Right cardiac atrium (tissue), 5 donors: ENCODE measurements at regions not wholly inside any gene's neighbourhood (a gene's known extent, or its start where the extent isn't known, plus 50 kb on each side); places are given as distances from the start of the nearest gene placed in this dataset.
"Not testable (repeated sequence)": the region's sequence is repeated elsewhere in the genome, so short reads cannot be mapped to it uniquely, and the experiment has no call there.

ENCODE experiments used
- ATAC-seq, 2 donors: fragments of 200-7000 bp; cut with Tn5 transposase; one replicate each; pipeline versions ENCODE4 v1.8.0 to v1.9.1; 2020; ENCODE audit warnings: moderate library complexity in 2 of 2, mild to moderate bottlenecking in 1 of 2
- DNase-seq, 3 donors: peaks; one replicate each; pipeline ENCODE4 v3.0.0-alpha.2; 2020
- H3K27ac ChIP-seq: one replicate; pipeline ENCODE4 v1.5.1; 2013; ENCODE audit warnings: mild to moderate bottlenecking, low read length, control low read depth, moderate library complexity
- H3K27me3 ChIP-seq: one replicate; pipeline ENCODE4 v1.6.1; 2013; ENCODE audit not compliant: control insufficient read depth, insufficient read depth
- H3K4me1 ChIP-seq: one replicate; pipeline ENCODE4 v1.6.1; 2013; ENCODE audit warnings: low read length; ENCODE audit not compliant: control insufficient read depth, insufficient read depth
- H3K4me3 ChIP-seq: one replicate; pipeline ENCODE4 v1.5.1; 2013; ENCODE audit warnings: low read length, control low read depth
- H3K9me3 ChIP-seq: one replicate; pipeline ENCODE4 v1.6.1; 2013; ENCODE audit warnings: low read length; ENCODE audit not compliant: control insufficient read depth
- WGBS: extraction: QIAGEN DNeasy Blood & Tissue Kit; methylation state at CpG from one replicate; pipeline ENCODE4 v1.1.7; 2013; 5-methylcytosine and 5-hydroxymethylcytosine counted together
- intact Hi-C, 4 donors: fragments of 100-400 bp; cut with DNase I; formaldehyde crosslinking; loops; one replicate each; pipeline versions ENCODE4 v1.11.0 to v1.14.0; 2022 to 2023
- donor health status: healthy with polysubstance abuse.
- donor health status: DM: no; HTN: yes; CAD: no.
- donor health status: DM: no; HTN: no; CAD: no.
- donor health status: DM: no; HTN: yes; CAD: no; lungs with severe emphysema.
- donor health status: DM: yes; HTN: yes; CAD: no.

- intact Hi-C loops, H3K27ac ChIP-seq, H3K27me3 ChIP-seq, H3K9me3 ChIP-seq, DNase-seq, H3K4me1 ChIP-seq, ATAC-seq, H3K4me3 ChIP-seq: not testable (repeated sequence)
- 68% methylated on average over 6 of the region's 6 CpGs for WGBS
Observed at GRCh38 chr9:62810318-62810717, 1620.5 kb downstream of the SPATA31A7 start.

GRCh38 chr9:62810811-62811315 is 1621.0 kb downstream of the SPATA31A7 start:
- H3K4me1 ChIP-seq, DNase-seq, H3K27ac ChIP-seq, H3K9me3 ChIP-seq, H3K27me3 ChIP-seq, H3K4me3 ChIP-seq, intact Hi-C loops, ATAC-seq: not testable (repeated sequence)
- 83% methylated on average over 5 of the region's 5 CpGs for WGBS

GRCh38 chr9:62815436-62815835 is 1625.6 kb downstream of the SPATA31A7 start:
- H3K4me3 ChIP-seq, intact Hi-C loops, ATAC-seq, H3K27me3 ChIP-seq, H3K4me1 ChIP-seq, H3K9me3 ChIP-seq, H3K27ac ChIP-seq, DNase-seq: not testable (repeated sequence)
- WGBS: 46% methylated on average over 1 of the region's 1 CpG

- ATAC-seq, H3K4me3 ChIP-seq, H3K4me1 ChIP-seq, H3K9me3 ChIP-seq, H3K27me3 ChIP-seq, DNase-seq, intact Hi-C loops: not testable (repeated sequence)
- peak overlapping the region; percentile 12 for H3K27ac ChIP-seq
Observed at GRCh38 chr9:62816331-62816730, 1626.5 kb downstream of the SPATA31A7 start.

- DNase-seq, H3K4me3 ChIP-seq, H3K4me1 ChIP-seq, ATAC-seq, H3K27ac ChIP-seq, intact Hi-C loops, H3K9me3 ChIP-seq, H3K27me3 ChIP-seq: not testable (repeated sequence)
- 75% methylated on average over 2 of the region's 3 CpGs for WGBS
Observed at GRCh38 chr9:62817214-62817613, 1627.4 kb downstream of the SPATA31A7 start.

GRCh38 chr9:62822185-62822584 is 1632.3 kb downstream of the SPATA31A7 start:
- H3K4me1 ChIP-seq, DNase-seq, H3K27me3 ChIP-seq, ATAC-seq, H3K4me3 ChIP-seq, H3K27ac ChIP-seq, intact Hi-C loops, H3K9me3 ChIP-seq: not testable (repeated sequence)
- WGBS: 41% methylated on average over 3 of the region's 3 CpGs

GRCh38 chr9:62827957-62828907 is 1638.4 kb downstream of the SPATA31A7 start:
- DNase-seq, H3K9me3 ChIP-seq, H3K4me3 ChIP-seq, H3K4me1 ChIP-seq, H3K27me3 ChIP-seq, intact Hi-C loops, H3K27ac ChIP-seq: not testable (repeated sequence)
- 63% methylated on average over 1 of the region's 2 CpGs for WGBS
- peak; percentile 49 to 52 for ATAC-seq

GRCh38 chr9:62830829-62831459 is 1641.1 kb downstream of the SPATA31A7 start:
- peak in 2 of 3 donors; percentile 45 to 66 for DNase-seq
- ATAC-seq: peak; percentile 31 to 67
- H3K27me3 ChIP-seq, H3K27ac ChIP-seq, H3K4me1 ChIP-seq, H3K4me3 ChIP-seq, H3K9me3 ChIP-seq, intact Hi-C loops: not testable (repeated sequence)
- 17% methylated on average over 23 of the region's 27 CpGs for WGBS

- H3K27ac ChIP-seq, H3K9me3 ChIP-seq, H3K27me3 ChIP-seq, H3K4me3 ChIP-seq, ATAC-seq, H3K4me1 ChIP-seq, intact Hi-C loops: not testable (repeated sequence)
- peak in 1 of 3 donors; percentile 50 for DNase-seq
- 27% methylated on average over 21 of the region's 33 CpGs for WGBS
Observed at GRCh38 chr9:62833323-62834200, 1643.7 kb downstream of the SPATA31A7 start.

GRCh38 chr9:62837254-62837911 is 1647.5 kb downstream of the SPATA31A7 start:
- intact Hi-C loops, H3K27me3 ChIP-seq, H3K9me3 ChIP-seq, H3K4me1 ChIP-seq: not testable (repeated sequence)
- Histone ChIP-seq H3K4me3 (peak overlapping the region; percentile 42), H3K27ac (peak overlapping the region; percentile 45)
- DNase-seq (peak; percentile 25 to 76 (median 56)), ATAC-seq (peak; percentile 38 to 45)
- WGBS: 4% methylated on average over 45 of the region's 50 CpGs
